Suprapubic skin (tissue), 4 donors: ENCODE measurements at regions not wholly inside any gene's neighbourhood (a gene's known extent, or its start where the extent isn't known, plus 50 kb on each side); places are given as distances from the start of the nearest gene placed in this dataset.

Experiments
- DNase-seq, 2 donors: peaks; one replicate each; pipeline ENCODE4 v3.0.0-alpha.2; 2019; ENCODE audit warnings: low spot score in 2 of 2
- H3K27ac ChIP-seq: fragments of 200-600 bp; sonication (generic); one replicate; pipeline ENCODE4 v1.5.1; 2019
- H3K27me3 ChIP-seq: fragments of 200-600 bp; sonication (generic); one replicate; pipeline ENCODE4 v1.5.1; 2019
- H3K36me3 ChIP-seq: fragments of 200-600 bp; sonication (generic); one replicate; pipeline ENCODE4 v1.5.1; 2019
- H3K4me1 ChIP-seq: fragments of 200-600 bp; sonication (generic); one replicate; pipeline ENCODE4 v1.5.1; 2019
- H3K4me3 ChIP-seq: fragments of 200-600 bp; sonication (generic); one replicate; pipeline ENCODE4 v1.5.1; 2019; ENCODE audit warnings: mild to moderate bottlenecking
- H3K9me3 ChIP-seq: fragments of 200-600 bp; sonication (generic); one replicate; pipeline ENCODE4 v1.5.1; 2019
- CTCF ChIP-seq, 2 donors: fragments of 200-600 bp in 1 of 2; fragments of 450-650 bp in 1 of 2; sonication (generic) in 1 of 2; IDR thresholded peaks; one replicate each; pipeline ENCODE4 v1.5.1; 2016 to 2019; ENCODE audit warnings: antibody characterized with exemption in 2 of 2, mild to moderate bottlenecking in 1 of 2, moderate library complexity in 1 of 2
- EP300 ChIP-seq: sonication (generic); formaldehyde crosslinking; IDR thresholded peaks from one replicate; pipeline ENCODE4 v1.6.1; 2017; ENCODE audit warnings: antibody characterized with exemption
- POLR2A ChIP-seq, 2 donors: fragments of 450-650 bp; IDR thresholded peaks; one replicate each; pipeline ENCODE4 v1.6.1; 2017; ENCODE audit warnings: antibody characterized with exemption in 2 of 2, mild to moderate bottlenecking in 2 of 2, moderate library complexity in 2 of 2
- POLR2AphosphoS5 ChIP-seq, 3 donors: sonication (generic); formaldehyde crosslinking; IDR thresholded peaks; one replicate each; pipeline ENCODE4 v1.6.1; 2017; ENCODE audit warnings: antibody characterized with exemption in 3 of 3
- WGBS: methylation state at CpG from one replicate; pipeline ENCODE4 v1.1.5; 2018; 5-methylcytosine and 5-hydroxymethylcytosine counted together

DNA sequence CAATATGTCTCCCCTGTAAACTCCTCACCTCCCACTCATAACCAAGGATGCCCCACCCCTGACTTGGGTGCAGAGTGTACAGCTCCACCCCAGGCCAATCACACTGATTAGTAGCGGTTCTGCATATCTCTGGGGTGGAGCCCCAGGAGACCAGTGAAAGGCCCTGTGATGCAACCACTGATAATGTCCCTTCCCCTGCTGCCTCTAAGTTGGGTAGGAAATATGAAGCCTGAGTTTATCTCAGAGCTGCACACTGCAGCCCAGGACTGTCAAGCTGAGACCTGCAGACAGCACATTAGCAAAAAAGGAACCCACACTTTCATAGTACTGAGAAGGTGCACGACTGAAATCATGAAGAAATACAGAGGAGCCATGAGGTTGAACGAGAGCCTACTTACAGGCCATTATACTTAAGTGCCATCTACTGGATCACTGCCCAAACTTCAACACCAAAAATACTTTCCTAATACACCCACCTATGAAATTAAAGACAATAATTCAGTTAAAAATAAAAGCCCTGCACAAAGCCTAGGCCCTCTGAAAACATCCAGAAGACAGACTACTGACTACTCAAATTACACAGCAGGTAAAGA, 455.4 kb upstream of the LRRTM4 start:
- TF ChIP-seq POLR2AphosphoS5 (IDR thresholded peaks at IDR 0.05) = no peak
- no peak for TF ChIP-seq CTCF (IDR thresholded peaks at IDR 0.05)
- TF ChIP-seq EP300 = no peak
- no peak for TF ChIP-seq POLR2A (IDR thresholded peaks at IDR 0.05)
- Histone ChIP-seq H3K4me1 (no peaks in the 10 kb centered on the region), H3K4me3 (no peak overlapping the region), H3K27ac (no peak overlapping the region), H3K36me3 (no peaks in the 10 kb centered on the region), H3K27me3 (no peaks in the 10 kb centered on the region), H3K9me3 (no peaks in the 10 kb centered on the region)
- DNase-seq = no peak
- 36% methylated on average over 3 of the region's 3 CpGs for WGBS

GRCh38 chr2:77995161-77995560, 473.0 kb upstream of the LRRTM4 start:
- no peak for TF ChIP-seq CTCF (IDR thresholded peaks at IDR 0.05)
- TF ChIP-seq POLR2AphosphoS5 (IDR thresholded peaks at IDR 0.05) = no peak
- TF ChIP-seq EP300 = no peak
- no peak for TF ChIP-seq POLR2A (IDR thresholded peaks at IDR 0.05)
- H3K4me1 ChIP-seq = no peaks in the 10 kb centered on the region
- no peak overlapping the region for H3K27ac ChIP-seq
- DNase-seq = no peak
- no peaks in the 10 kb centered on the region for H3K36me3 ChIP-seq
- H3K4me3 ChIP-seq = no peak overlapping the region
- H3K9me3 ChIP-seq = no peaks in the 10 kb centered on the region
- H3K27me3 ChIP-seq = no peaks in the 10 kb centered on the region

DNA sequence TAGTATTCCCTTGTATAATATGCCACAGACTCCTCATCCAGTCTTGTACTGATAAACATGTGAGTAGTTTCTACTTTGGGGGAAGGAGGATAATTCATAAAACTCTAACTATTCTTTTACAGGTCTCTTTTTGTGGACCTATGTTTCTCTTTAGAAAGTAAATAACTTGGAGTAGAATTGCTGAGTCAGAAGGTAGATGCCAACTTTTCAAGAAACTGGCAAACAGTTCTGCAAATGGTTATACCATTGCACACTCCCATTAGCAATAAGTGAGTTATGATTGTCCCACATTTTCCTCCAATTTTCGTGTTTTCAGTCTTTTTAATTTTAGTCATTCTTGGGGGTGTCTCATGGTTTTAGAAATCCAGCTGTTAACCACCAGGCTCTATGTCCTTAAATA, 477.2 kb upstream of the LRRTM4 start:
- H3K4me3 ChIP-seq = no peak overlapping the region
- H3K36me3 ChIP-seq = no peaks in the 10 kb centered on the region
- no peaks in the 10 kb centered on the region for H3K27me3 ChIP-seq
- no peak for DNase-seq
- no peak overlapping the region for H3K27ac ChIP-seq
- H3K9me3 ChIP-seq = no peaks in the 10 kb centered on the region
- 58% methylated on average over 1 of the region's 1 CpG for WGBS
- no peaks in the 10 kb centered on the region for H3K4me1 ChIP-seq
- TF ChIP-seq POLR2AphosphoS5 (IDR thresholded peaks at IDR 0.05) (no peak), POLR2A (IDR thresholded peaks at IDR 0.05) (no peak), EP300 (no peak), CTCF (IDR thresholded peaks at IDR 0.05) (no peak)

DNA sequence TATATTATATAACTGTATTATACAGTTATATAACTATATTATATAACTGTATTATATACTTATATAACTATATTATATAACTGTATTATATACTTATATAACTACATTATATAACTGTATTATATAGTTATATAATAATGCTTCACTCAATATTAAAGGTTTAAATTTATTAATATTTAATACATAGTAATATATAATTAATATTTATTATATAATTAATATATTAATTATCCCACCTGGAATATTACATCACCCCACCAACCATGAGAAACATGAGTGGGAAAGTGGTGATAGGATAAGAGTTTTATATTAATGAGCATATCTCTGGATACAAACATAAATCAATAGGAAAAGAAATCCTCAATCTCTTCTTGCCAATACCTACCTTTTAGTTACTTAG, 487.1 kb upstream of the LRRTM4 start:
- no peak for DNase-seq
- TF ChIP-seq CTCF (IDR thresholded peaks at IDR 0.05) = no peak
- TF ChIP-seq POLR2AphosphoS5 (IDR thresholded peaks at IDR 0.05) = no peak
- TF ChIP-seq EP300 = no peak
- TF ChIP-seq POLR2A (IDR thresholded peaks at IDR 0.05) = no peak
- Histone ChIP-seq H3K27me3 (no peaks in the 10 kb centered on the region), H3K27ac (no peak overlapping the region), H3K4me1 (no peaks in the 10 kb centered on the region), H3K4me3 (no peak overlapping the region), H3K36me3 (no peaks in the 10 kb centered on the region), H3K9me3 (no peaks in the 10 kb centered on the region)

DNA sequence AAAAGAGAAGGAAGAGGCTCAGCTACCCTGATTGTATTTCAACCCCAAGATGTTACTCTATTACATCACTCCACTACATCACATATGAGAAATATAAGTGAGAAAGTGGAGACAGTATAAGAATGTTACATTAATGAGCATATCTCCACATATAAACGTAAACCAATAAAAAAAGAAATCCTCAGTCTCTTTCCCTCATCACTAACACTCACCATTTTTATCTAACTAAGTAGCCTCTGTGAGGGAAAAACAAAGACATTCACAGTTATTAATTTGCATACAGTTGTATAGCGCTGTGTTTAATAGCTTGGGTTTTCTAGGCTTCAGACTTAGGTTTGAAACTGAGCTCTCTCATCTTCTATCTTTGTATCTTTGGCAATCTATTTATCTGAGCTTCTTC, 489.1 kb upstream of the LRRTM4 start:
- WGBS = 79% methylated on average over 2 of the region's 2 CpGs
- no peak for DNase-seq
- Histone ChIP-seq H3K4me1 (no peaks in the 10 kb centered on the region), H3K27me3 (no peaks in the 10 kb centered on the region), H3K9me3 (no peaks in the 10 kb centered on the region), H3K4me3 (no peak overlapping the region), H3K27ac (no peak overlapping the region), H3K36me3 (no peaks in the 10 kb centered on the region)
- TF ChIP-seq CTCF (IDR thresholded peaks at IDR 0.05) (no peak), POLR2A (IDR thresholded peaks at IDR 0.05) (no peak), EP300 (no peak), POLR2AphosphoS5 (IDR thresholded peaks at IDR 0.05) (no peak)
